IMR-90 (cell line): ENCODE measurements at regions not wholly inside any gene's neighbourhood (a gene's known extent, or its start where the extent isn't known, plus 50 kb on each side); places are given as distances from the start of the nearest gene placed in this dataset.

Experiments used
- ATAC-seq: fragments of 200-7000 bp; cut with Tn5 transposase; 2 replicates; pipeline ENCODE4 v1.9.1; 2020; ENCODE audit warnings: low read depth, mild to moderate bottlenecking, moderate library complexity
- BruUV-seq: library from RNA; stranded (reverse); fragments of 400-500 nt; replicated peaks from 2 replicates; lab custom pipeline; 2021; lab: Mats Ljungman, UMichigan
- CTCF ChIA-PET: fragments of 300-600 bp; formaldehyde crosslinking; extraction: SDS; loops from one replicate; lab custom pipeline; 2021; ENCODE audit warnings: antibody characterized with exemption; lab: Yijun Ruan, JAX
- POLR2A ChIA-PET: fragments of 300-600 bp; sonication (Branson Sonifier 250); formaldehyde crosslinking; loops from one replicate; lab custom pipeline; 2022; ENCODE audit warnings: antibody characterized with exemption; ENCODE audit not compliant: unreplicated experiment; lab: Charles Lee
- DNase-seq: peaks from one replicate; pipeline ENCODE4 v3.0.0; 2013
- H2AFZ ChIP-seq: replicated peaks from 2 replicates; pipeline ENCODE3; 2013; ENCODE audit warnings: low read length, mild to moderate bottlenecking; ENCODE audit not compliant: poor library complexity
- H2AK5ac ChIP-seq: 2 replicates; pipeline ENCODE4 v1.6.1; 2013; ENCODE audit warnings: low read depth, low read length, inconsistent platforms
- H2AK9ac ChIP-seq: replicated peaks from 2 replicates; pipeline ENCODE3; 2013; ENCODE audit warnings: mild to moderate bottlenecking, low read depth, low read length, moderate library complexity; ENCODE audit not compliant: poor library complexity
- H2BK120ac ChIP-seq: 2 replicates; pipeline ENCODE4 v1.6.1; 2013; ENCODE audit warnings: low read depth, low read length, inconsistent platforms
- H2BK15ac ChIP-seq: 3 replicates; pipeline ENCODE4 v1.6.1; 2013; ENCODE audit warnings: low read depth, low read length, inconsistent platforms
- H2BK20ac ChIP-seq: 2 replicates; pipeline ENCODE4 v1.6.1; 2013; ENCODE audit warnings: low read depth, mild to moderate bottlenecking, inconsistent platforms, low read length, moderate library complexity
- H2BK5ac ChIP-seq: 2 replicates; pipeline ENCODE4 v1.6.1; 2013; ENCODE audit warnings: mild to moderate bottlenecking, low read depth, low read length, inconsistent platforms; ENCODE audit not compliant: poor library complexity, severe bottlenecking
- H3K14ac ChIP-seq: replicated peaks from 2 replicates; pipeline ENCODE4 v1.6.1; 2013; ENCODE audit warnings: low read depth, low read length, inconsistent platforms
- H3K18ac ChIP-seq: 2 replicates; pipeline ENCODE4 v1.6.1; 2013; ENCODE audit warnings: low read depth, low read length, control low read depth
- H3K23ac ChIP-seq: 2 replicates; pipeline ENCODE4 v1.6.1; 2013; ENCODE audit warnings: low read depth, low read length, inconsistent platforms
- H3K27ac ChIP-seq: 2 replicates; pipeline ENCODE4 v1.5.1; 2013; ENCODE audit warnings: mild to moderate bottlenecking, control low read depth, low read length; ENCODE audit not compliant: insufficient read depth
- H3K27me3 ChIP-seq: 2 replicates; pipeline ENCODE4 v1.6.1; 2013; ENCODE audit warnings: low read length; ENCODE audit not compliant: control insufficient read depth, insufficient read depth
- H3K36me3 ChIP-seq: 2 replicates; pipeline ENCODE4 v1.6.1; 2013; ENCODE audit warnings: low read length, mixed read lengths; ENCODE audit not compliant: control insufficient read depth, insufficient read depth
- H3K4ac ChIP-seq: 2 replicates; pipeline ENCODE4 v1.6.1; 2013; ENCODE audit warnings: low read depth, low read length, inconsistent platforms
- H3K4me1 ChIP-seq: 2 replicates; pipeline ENCODE4 v1.6.1; 2013; ENCODE audit warnings: low read length, mixed read lengths; ENCODE audit not compliant: control insufficient read depth, insufficient read depth
- H3K4me2 ChIP-seq: 2 replicates; pipeline ENCODE4 v1.6.1; 2013; ENCODE audit warnings: low read depth, mild to moderate bottlenecking, control low read depth, low read length, moderate library complexity
- H3K4me3 ChIP-seq: 2 replicates; pipeline ENCODE4 v1.5.1; 2013; ENCODE audit warnings: low read depth, mild to moderate bottlenecking, control low read depth, low read length, moderate library complexity; ENCODE audit not compliant: insufficient read depth
- H3K56ac ChIP-seq: 2 replicates; pipeline ENCODE4 v1.6.1; 2013; ENCODE audit warnings: low read length, inconsistent platforms; ENCODE audit not compliant: insufficient read depth; ENCODE audit errors: extremely low read depth
- H3K79me1 ChIP-seq, 2 experiments: 2 replicates each; pipeline ENCODE4 v1.6.1; 2013; ENCODE audit warnings: low read length in 2 of 2, inconsistent platforms in 1 of 2, low read depth in 1 of 2
- H3K9ac ChIP-seq: 2 replicates; pipeline ENCODE4 v1.6.1; 2013; ENCODE audit warnings: low read depth, low read length, control low read depth
- H3K9me1 ChIP-seq: 2 replicates; pipeline ENCODE4 v1.6.1; 2013; ENCODE audit warnings: low read length, inconsistent platforms; ENCODE audit not compliant: insufficient read depth
- H3K9me3 ChIP-seq: 2 replicates; pipeline ENCODE4 v1.6.1; 2013; ENCODE audit warnings: low read length; ENCODE audit not compliant: control insufficient read depth, insufficient read depth
- H4K20me1 ChIP-seq: 2 replicates; pipeline ENCODE4 v1.6.1; 2013; ENCODE audit warnings: low read length, inconsistent platforms; ENCODE audit not compliant: insufficient read depth
- H4K5ac ChIP-seq: 2 replicates; pipeline ENCODE4 v1.6.1; 2013; ENCODE audit warnings: mild to moderate bottlenecking, low read depth, low read length, control low read depth
- H4K8ac ChIP-seq, 2 experiments: 2 replicates each; pipeline ENCODE4 v1.6.1; 2013; ENCODE audit warnings: low read depth in 2 of 2, low read length in 2 of 2, control low read depth in 1 of 2, inconsistent platforms in 1 of 2
- H4K91ac ChIP-seq: 2 replicates; pipeline ENCODE4 v1.6.1; 2013; ENCODE audit warnings: low read depth, low read length, inconsistent platforms; ENCODE audit not compliant: insufficient read depth
- BHLHE40 ChIP-seq: fragments of 150-350 bp; IDR thresholded peaks from 2 replicates; pipeline ENCODE4 v1.6.1; 2016; ENCODE audit warnings: mild to moderate bottlenecking, low read depth, low read length
- CHD1 ChIP-seq: IDR thresholded peaks from 2 replicates; pipeline ENCODE4 v1.6.1; 2012; ENCODE audit warnings: low read depth, low read length, improper control_type of control experiment
- MAFK ChIP-seq: IDR thresholded peaks from 2 replicates; pipeline ENCODE4 v1.6.1; 2012; ENCODE audit warnings: low read depth, low read length, improper control_type of control experiment
- MAZ ChIP-seq: IDR thresholded peaks from 2 replicates; pipeline ENCODE4 v1.6.1; 2012; ENCODE audit warnings: low read depth, mild to moderate bottlenecking, low read length, improper control_type of control experiment, moderate library complexity, borderline replicate concordance
- MXI1 ChIP-seq: IDR thresholded peaks from 2 replicates; pipeline ENCODE4 v1.6.1; 2012; ENCODE audit warnings: low read depth, mild to moderate bottlenecking, low read length, moderate library complexity, borderline replicate concordance
- NFE2L2 ChIP-seq: fragments of 150-350 bp; IDR thresholded peaks from 2 replicates; pipeline ENCODE4 v1.6.1; 2016; ENCODE audit warnings: low read depth, mild to moderate bottlenecking, low read length
- POLR2A ChIP-seq: IDR thresholded peaks from 2 replicates; pipeline ENCODE4 v1.6.1; 2012; ENCODE audit warnings: mild to moderate bottlenecking, low read depth, low read length
- RAD21 ChIP-seq: IDR thresholded peaks from 2 replicates; pipeline ENCODE4 v1.6.1; 2012; ENCODE audit warnings: low read length, improper control_type of control experiment
- RCOR1 ChIP-seq: IDR thresholded peaks from 2 replicates; pipeline ENCODE4 v1.6.1; 2012; ENCODE audit warnings: mild to moderate bottlenecking, low read length, improper control_type of control experiment; ENCODE audit not compliant: insufficient replicate concordance
- RFX5 ChIP-seq: IDR thresholded peaks from 2 replicates; pipeline ENCODE4 v1.8.0; 2012; ENCODE audit warnings: low read depth, mild to moderate bottlenecking, low read length, moderate library complexity
- SMC3 ChIP-seq: fragments of 150-350 bp; IDR thresholded peaks from 2 replicates; pipeline ENCODE4 v1.6.1; 2016; ENCODE audit warnings: low read depth, mild to moderate bottlenecking, antibody characterized with exemption, low read length, moderate library complexity
- WGBS, 2 experiments: methylation state at CpG; one replicate each; pipeline versions ENCODE4 v1.1.5 to v1.1.7; 2013; ENCODE audit warnings: missing lambda C conversion rate in 2 of 2; ENCODE audit not compliant: insufficient read length in 1 of 2; ENCODE audit errors: extremely low coverage in 2 of 2; 5-methylcytosine and 5-hydroxymethylcytosine counted together
- dilution Hi-C: fragments of 300-500 bp; cut with HindIII; formaldehyde crosslinking; loops from one replicate; pipeline ENCODE4 v1.14.3; 2018; ENCODE audit warnings: low sequenced_read_pairs; ENCODE audit not compliant: unreplicated experiment
- in situ Hi-C: fragments of 300-500 bp; cut with MboI; formaldehyde crosslinking; loops from 3 replicates; pipeline ENCODE4 v1.14.3; 2019; ENCODE audit warnings: low sequenced_read_pairs, inconsistent platforms, mixed read lengths
- intact Hi-C: fragments of 100-400 bp; cut with micrococcal nuclease; formaldehyde crosslinking; loops from 2 replicates; pipeline ENCODE4 v1.10.0; 2022
- TF ChIP-seq, protein P1 (sequence below): fragments of 150-350 bp; IDR thresholded peaks from 2 replicates; pipeline ENCODE4 v1.6.1; 2016; ENCODE audit warnings: low read depth, mild to moderate bottlenecking, low read length, moderate library complexity, borderline replicate concordance
- TF ChIP-seq, protein P2 (sequence below): fragments of 150-350 bp; IDR thresholded peaks from 2 replicates; pipeline ENCODE4 v1.6.1; 2017; ENCODE audit warnings: mild to moderate bottlenecking, antibody characterized with exemption, low read length, low read depth
- TF ChIP-seq, protein P3 (sequence below): conservative IDR thresholded peaks from 2 replicates; pipeline ENCODE4 v1.5.1; 2012; ENCODE audit warnings: mild to moderate bottlenecking, low read depth, low read length, improper control_type of control experiment

DNA sequence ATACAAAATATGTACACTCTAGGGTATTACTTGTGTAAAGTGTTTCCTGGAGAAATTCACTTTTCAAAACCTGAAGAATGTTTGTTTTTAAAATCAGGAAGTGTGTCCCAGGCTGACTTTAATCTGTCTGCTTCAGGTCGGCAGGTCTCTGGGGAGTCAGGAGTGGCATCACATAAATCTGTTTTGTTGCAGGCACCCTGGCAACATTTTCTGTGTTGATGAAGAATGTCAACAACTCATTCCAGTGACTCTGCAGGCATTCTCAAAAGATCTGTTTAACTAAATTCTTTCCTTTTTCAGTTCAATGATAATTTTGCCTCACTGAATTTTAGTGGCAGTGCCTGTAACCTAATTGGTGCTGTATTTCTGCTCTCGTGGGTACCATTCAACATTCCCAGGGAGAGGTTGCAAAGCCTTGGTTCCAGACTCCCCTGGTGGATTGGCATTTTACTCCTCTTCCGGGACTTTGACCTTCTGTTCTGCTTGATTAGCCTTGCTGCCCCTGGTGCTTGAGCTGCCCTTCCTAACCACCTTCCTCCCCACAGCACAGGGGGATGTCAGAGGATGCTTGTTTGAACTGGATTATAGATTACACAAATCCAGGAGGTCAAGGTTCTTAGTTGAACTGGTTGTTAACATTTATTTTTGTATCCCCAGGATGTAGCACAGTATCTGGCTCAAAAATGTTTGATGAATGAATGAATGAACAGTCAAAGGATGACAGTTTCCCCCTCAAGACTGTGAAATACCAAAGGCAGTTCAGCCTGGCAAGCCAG is 55.4 kb upstream of the LPGAT1 start:
- no peaks in the 10 kb centered on the region for H3K9me3 ChIP-seq
- intact Hi-C loops: no loop called here
- POLR2A ChIA-PET: no interaction called here
- DNase-seq (no peak), ATAC-seq (no peak)
- no peak overlapping the region for H3K14ac ChIP-seq
- no peaks in the 10 kb centered on the region for H4K20me1 ChIP-seq
- no peaks in the 10 kb centered on the region for H3K36me3 ChIP-seq
- no peaks in the 10 kb centered on the region for H3K9me1 ChIP-seq
- in situ Hi-C loops: no loop called here
- no peak overlapping the region for H3K4me2 ChIP-seq
- no peak overlapping the region for H3K4ac ChIP-seq
- H2BK20ac ChIP-seq: no peak overlapping the region
- no peak overlapping the region for H3K4me3 ChIP-seq
- H2BK120ac ChIP-seq: no peak overlapping the region
- dilution Hi-C loops: no loop called here
- peaks cover 10% of the 10 kb centered on the region for H3K27me3 ChIP-seq
- no peak overlapping the region for H2AK9ac ChIP-seq
- H3K79me1 ChIP-seq: no peaks in the 10 kb centered on the region
- CTCF ChIA-PET: no interaction called here
- no peak overlapping the region for H3K9ac ChIP-seq
- no TSS peak for BruUV-seq
- no peak overlapping the region for H3K27ac ChIP-seq
- no peak overlapping the region for H4K91ac ChIP-seq
- H2AFZ ChIP-seq: no peak overlapping the region
- H2AK5ac ChIP-seq: no peak overlapping the region
- H4K5ac ChIP-seq: no peak overlapping the region
- no peak overlapping the region for H4K8ac ChIP-seq
- H3K23ac ChIP-seq: no peak overlapping the region
- H3K18ac ChIP-seq: no peak overlapping the region
- no peak overlapping the region for H2BK15ac ChIP-seq
- no peaks in the 10 kb centered on the region for H3K4me1 ChIP-seq
- WGBS, 2 experiments: no CpG with 5 or more reads among the region's 3 CpGs
- TF ChIP-seq MAFK (no peak), POLR2A (no peak), RCOR1 (no peak), NFE2L2 (no peak), MXI1 (no peak), RFX5 (no peak), MAZ (no peak), RAD21 (no peak), SMC3 (no peak), BHLHE40 (no peak), CHD1 (no peak)
- TF ChIP-seq, protein P1, sequence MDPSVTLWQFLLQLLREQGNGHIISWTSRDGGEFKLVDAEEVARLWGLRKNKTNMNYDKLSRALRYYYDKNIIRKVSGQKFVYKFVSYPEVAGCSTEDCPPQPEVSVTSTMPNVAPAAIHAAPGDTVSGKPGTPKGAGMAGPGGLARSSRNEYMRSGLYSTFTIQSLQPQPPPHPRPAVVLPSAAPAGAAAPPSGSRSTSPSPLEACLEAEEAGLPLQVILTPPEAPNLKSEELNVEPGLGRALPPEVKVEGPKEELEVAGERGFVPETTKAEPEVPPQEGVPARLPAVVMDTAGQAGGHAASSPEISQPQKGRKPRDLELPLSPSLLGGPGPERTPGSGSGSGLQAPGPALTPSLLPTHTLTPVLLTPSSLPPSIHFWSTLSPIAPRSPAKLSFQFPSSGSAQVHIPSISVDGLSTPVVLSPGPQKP: no peak
- TF ChIP-seq, protein P2, sequence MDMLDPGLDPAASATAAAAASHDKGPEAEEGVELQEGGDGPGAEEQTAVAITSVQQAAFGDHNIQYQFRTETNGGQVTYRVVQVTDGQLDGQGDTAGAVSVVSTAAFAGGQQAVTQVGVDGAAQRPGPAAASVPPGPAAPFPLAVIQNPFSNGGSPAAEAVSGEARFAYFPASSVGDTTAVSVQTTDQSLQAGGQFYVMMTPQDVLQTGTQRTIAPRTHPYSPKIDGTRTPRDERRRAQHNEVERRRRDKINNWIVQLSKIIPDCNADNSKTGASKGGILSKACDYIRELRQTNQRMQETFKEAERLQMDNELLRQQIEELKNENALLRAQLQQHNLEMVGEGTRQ: no peak
- TF ChIP-seq, protein P3, sequence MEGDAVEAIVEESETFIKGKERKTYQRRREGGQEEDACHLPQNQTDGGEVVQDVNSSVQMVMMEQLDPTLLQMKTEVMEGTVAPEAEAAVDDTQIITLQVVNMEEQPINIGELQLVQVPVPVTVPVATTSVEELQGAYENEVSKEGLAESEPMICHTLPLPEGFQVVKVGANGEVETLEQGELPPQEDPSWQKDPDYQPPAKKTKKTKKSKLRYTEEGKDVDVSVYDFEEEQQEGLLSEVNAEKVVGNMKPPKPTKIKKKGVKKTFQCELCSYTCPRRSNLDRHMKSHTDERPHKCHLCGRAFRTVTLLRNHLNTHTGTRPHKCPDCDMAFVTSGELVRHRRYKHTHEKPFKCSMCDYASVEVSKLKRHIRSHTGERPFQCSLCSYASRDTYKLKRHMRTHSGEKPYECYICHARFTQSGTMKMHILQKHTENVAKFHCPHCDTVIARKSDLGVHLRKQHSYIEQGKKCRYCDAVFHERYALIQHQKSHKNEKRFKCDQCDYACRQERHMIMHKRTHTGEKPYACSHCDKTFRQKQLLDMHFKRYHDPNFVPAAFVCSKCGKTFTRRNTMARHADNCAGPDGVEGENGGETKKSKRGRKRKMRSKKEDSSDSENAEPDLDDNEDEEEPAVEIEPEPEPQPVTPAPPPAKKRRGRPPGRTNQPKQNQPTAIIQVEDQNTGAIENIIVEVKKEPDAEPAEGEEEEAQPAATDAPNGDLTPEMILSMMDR: no peak
- H3K56ac ChIP-seq: no peak overlapping the region
- no peak overlapping the region for H2BK5ac ChIP-seq
